HCT116 (cell line): ENCODE measurements at regions not wholly inside any gene's neighbourhood (a gene's known extent, or its start where the extent isn't known, plus 50 kb on each side); places are given as distances from the start of the nearest gene placed in this dataset.

Experiments used
- ATAC-seq: fragments of 200-7000 bp; cut with Tn5 transposase; 2 replicates; pipeline ENCODE4 v1.9.1; 2020; ENCODE audit warnings: mild to moderate bottlenecking, moderate library complexity
- BruUV-seq: library from RNA; stranded (reverse); fragments of 400-500 nt; replicated peaks from 2 replicates; lab custom pipeline; 2021; lab: Mats Ljungman, UMichigan
- CTCF ChIA-PET: fragments of 300-600 bp; sonication (Branson Sonifier 250); formaldehyde crosslinking; loops from one replicate; lab custom pipeline; 2021; ENCODE audit warnings: antibody characterized with exemption; lab: Charles Lee
- POLR2A ChIA-PET: fragments of 300-600, 350-600 bp; sonication (Branson Sonifier 250); formaldehyde crosslinking; loops from one replicate; lab custom pipeline; 2021; ENCODE audit warnings: antibody characterized with exemption; lab: Charles Lee
- RAD21 ChIA-PET, 2 experiments: fragments of 300-600 bp; sonication (Branson Sonifier 250); formaldehyde crosslinking; loops; one replicate each; lab custom pipeline; 2023; ENCODE audit warnings: low total read pairs in 2 of 2; ENCODE audit not compliant: uncharacterized antibody in 2 of 2, unreplicated experiment in 2 of 2, low non-redundant PET in 1 of 2; lab: Charles Lee
- DNase-seq: peaks from one replicate; pipeline ENCODE4 v3.0.0-alpha.2; 2010; ENCODE audit warnings: low read depth, low spot score
- H2AFZ ChIP-seq: fragments of 200-600 bp; shearing (Covaris generic), sonication (generic); 2 replicates; pipeline ENCODE4 v1.6.1; 2017; ENCODE audit warnings: low read depth, mixed run types, mixed read lengths, antibody characterized with exemption, low read length; ENCODE audit not compliant: poor library complexity, severe bottlenecking
- H3K27ac ChIP-seq: 2 replicates; pipeline ENCODE4 v1.5.1; 2012; ENCODE audit warnings: low read depth, low read length
- H3K27me3 ChIP-seq: fragments of 200-600 bp; sonication (generic); 2 replicates; pipeline ENCODE4 v1.6.1; 2016; ENCODE audit warnings: mixed run types, low read length, mixed read lengths; ENCODE audit not compliant: insufficient read depth
- H3K36me3 ChIP-seq, 2 experiments: fragments of 200-500 bp in 1 of 2; fragments of 200-600 bp in 1 of 2; sonication (Bioruptor generic) in 1 of 2; sonication (generic) in 1 of 2; 2 replicates each; pipeline versions ENCODE4 v1.5.1 to v1.6.1; 2014 to 2016; ENCODE audit warnings: low read length in 2 of 2, inconsistent platforms in 1 of 2, mixed read lengths in 1 of 2, mixed run types in 1 of 2; ENCODE audit not compliant: insufficient read depth in 2 of 2, control insufficient read depth in 1 of 2
- H3K4me1 ChIP-seq, 2 experiments: fragments of 200-600 bp in 1 of 2; sonication (generic) in 1 of 2; 2 replicates each; pipeline versions ENCODE4 v1.5.1 to v1.6.1; 2012 to 2017; ENCODE audit warnings: low read length in 2 of 2, inconsistent platforms in 1 of 2, mild to moderate bottlenecking in 1 of 2, mixed read lengths in 1 of 2, mixed run types in 1 of 2, moderate library complexity in 1 of 2; ENCODE audit not compliant: insufficient read depth in 2 of 2, control insufficient read depth in 1 of 2
- H3K4me2 ChIP-seq: fragments of 200-600 bp; sonication (generic); 2 replicates; pipeline ENCODE4 v1.6.1; 2017; ENCODE audit warnings: mixed run types, low read length, mixed read lengths
- H3K4me3 ChIP-seq, 2 experiments: fragments of 200-600 bp in 1 of 2; sonication (generic) in 1 of 2; replicated peaks in 1 of 2; 2 replicates each; pipeline ENCODE4 v1.5.1; 2011 to 2016; ENCODE audit warnings: low read length in 2 of 2, control low read depth in 1 of 2, low read depth in 1 of 2, mild to moderate bottlenecking in 1 of 2, mixed read lengths in 1 of 2, mixed run types in 1 of 2
- H3K79me2 ChIP-seq: fragments of 200-600 bp; sonication (generic); 2 replicates; pipeline ENCODE4 v1.6.1; 2017; ENCODE audit warnings: mild to moderate bottlenecking, mixed run types, low read length, moderate library complexity, mixed read lengths; ENCODE audit not compliant: insufficient read depth
- H3K9ac ChIP-seq: fragments of 200-600 bp; sonication (generic); 2 replicates; pipeline ENCODE4 v1.6.1; 2016; ENCODE audit warnings: low read length, mixed read lengths
- H3K9me2 ChIP-seq: fragments of 200-600 bp; sonication (generic), shearing (Covaris generic); 2 replicates; pipeline ENCODE4 v1.6.1; 2017; ENCODE audit warnings: mixed run types, mild to moderate bottlenecking, moderate library complexity; ENCODE audit not compliant: insufficient read depth
- H3K9me3 ChIP-seq, 2 experiments: fragments of 200-500 bp in 1 of 2; fragments of 200-600 bp in 1 of 2; sonication (Bioruptor generic) in 1 of 2; sonication (generic) in 1 of 2; 2 replicates each; pipeline ENCODE4 v1.6.1; 2014 to 2017; ENCODE audit warnings: low read length in 2 of 2, mixed read lengths in 2 of 2, inconsistent platforms in 1 of 2, low read depth in 1 of 2, mild to moderate bottlenecking in 1 of 2, mixed run types in 1 of 2, moderate library complexity in 1 of 2; ENCODE audit not compliant: control insufficient read depth in 1 of 2, insufficient read depth in 1 of 2
- H4K20me1 ChIP-seq: fragments of 200-600 bp; sonication (generic), shearing (Covaris generic); 2 replicates; pipeline ENCODE4 v1.6.1; 2017; ENCODE audit warnings: mixed run types, mild to moderate bottlenecking, moderate library complexity; ENCODE audit not compliant: insufficient read depth
- CEBPB ChIP-seq: IDR thresholded peaks from 2 replicates; pipeline ENCODE4 v1.6.1; 2012; ENCODE audit warnings: low read depth
- EGR1 ChIP-seq: IDR thresholded peaks from 2 replicates; pipeline ENCODE4 v1.6.1; 2012; ENCODE audit warnings: low read depth
- ELF1 ChIP-seq: IDR thresholded peaks from 2 replicates; pipeline ENCODE4 v1.6.1; 2012; ENCODE audit warnings: low read depth, borderline replicate concordance
- EZH2 ChIP-seq: fragments of 200-600 bp; sonication (generic); IDR thresholded peaks from 2 replicates; pipeline ENCODE4 v1.6.1; 2017; ENCODE audit warnings: antibody characterized with exemption, mixed run types
- EZH2phosphoT487 ChIP-seq: fragments of 200-600 bp; IDR thresholded peaks from 2 replicates; pipeline ENCODE4 v1.6.1; 2018; ENCODE audit warnings: antibody characterized with exemption, borderline replicate concordance
- FOSL1 ChIP-seq: IDR thresholded peaks from 2 replicates; pipeline ENCODE4 v1.6.1; 2012; ENCODE audit warnings: low read depth
- JUND ChIP-seq: IDR thresholded peaks from 2 replicates; pipeline ENCODE4 v1.6.1; 2012
- MAX ChIP-seq: IDR thresholded peaks from 2 replicates; pipeline ENCODE4 v1.6.1; 2012
- POLR2AphosphoS5 ChIP-seq: IDR thresholded peaks from 2 replicates; pipeline ENCODE4 v1.6.1; 2011; ENCODE audit warnings: mild to moderate bottlenecking, low read depth, low read length, moderate library complexity
- RAD21 ChIP-seq: IDR thresholded peaks from 2 replicates; pipeline ENCODE4 v1.6.1; 2012; ENCODE audit warnings: low read depth, mild to moderate bottlenecking
- REST ChIP-seq: IDR thresholded peaks from 2 replicates; pipeline ENCODE4 v1.6.1; 2012; ENCODE audit warnings: low read depth
- SIN3A ChIP-seq: IDR thresholded peaks from 2 replicates; pipeline ENCODE4 v1.6.1; 2012; ENCODE audit warnings: low read depth
- SP1 ChIP-seq: IDR thresholded peaks from 2 replicates; pipeline ENCODE4 v1.6.1; 2012; ENCODE audit warnings: low read depth
- SRF ChIP-seq: IDR thresholded peaks from 2 replicates; pipeline ENCODE4 v1.6.1; 2012; ENCODE audit warnings: low read depth
- TCF7L2 ChIP-seq: IDR thresholded peaks from 2 replicates; pipeline ENCODE4 v1.7.0; 2011; ENCODE audit warnings: borderline replicate concordance, inconsistent platforms; ENCODE audit not compliant: insufficient read depth, insufficient read length; ENCODE audit errors: extremely low read depth
- ZBTB33 ChIP-seq: IDR thresholded peaks from 2 replicates; pipeline ENCODE4 v1.6.1; 2011; ENCODE audit warnings: mild to moderate bottlenecking, low read length, moderate library complexity; ENCODE audit not compliant: insufficient replicate concordance; ENCODE audit errors: extremely low read depth
- intact Hi-C: fragments of 100-400 bp; cut with micrococcal nuclease; formaldehyde crosslinking; loops from 2 replicates; pipeline ENCODE4 v1.10.0; 2022

- no peak overlapping the region for H3K9ac ChIP-seq
Observed at GRCh38 chrX:82813671-82814078, 694.4 kb upstream of the POU3F4 start.

More at GRCh38 chrX:82813671-82814078, 694.4 kb upstream of the POU3F4 start:
- ChIA-PET CTCF (no interaction called here), RAD21 (no interaction called here), POLR2A (no interaction called here)
- DNase-seq (peak; percentile 80), ATAC-seq (peak; percentile 88)
- no peak overlapping the region for H2AFZ ChIP-seq
- peaks cover 2 to 26% of the 10 kb centered on the region in 2 experiments; a peak in 3 of 4 replicates for H3K4me1 ChIP-seq
- no peaks in the 10 kb centered on the region for H4K20me1 ChIP-seq
- H3K79me2 ChIP-seq: no peaks in the 10 kb centered on the region
- intact Hi-C loops: no loop called here
- no peaks in the 10 kb centered on the region for H3K9me2 ChIP-seq
- TF ChIP-seq SP1 (peak; percentile 73), EZH2 (no peak), JUND (peak; percentile 84), EZH2phosphoT487 (no peak), ZBTB33 (no peak), SRF (peak; percentile 53), RAD21 (peak; percentile 15; the same call in 1 of the 2 replicates), FOSL1 (peak; percentile 86), SIN3A (peak; percentile 52), CEBPB (peak; percentile 80), TCF7L2 (peak; percentile 37), REST (no peak), MAX (peak; percentile 20; the same call in 1 of the 2 replicates), POLR2AphosphoS5 (no peak; the same call in 1 of the 2 replicates), ELF1 (no peak), EGR1 (no peak)
- H3K4me2 ChIP-seq: peak overlapping the region; percentile 51
- H3K9me3 ChIP-seq: no peaks in the 10 kb centered on the region
- no peak overlapping the region for H3K4me3 ChIP-seq
- no peaks in the 10 kb centered on the region for H3K27me3 ChIP-seq
- no TSS peak for BruUV-seq
- H3K27ac ChIP-seq: no peak overlapping the region
- no peaks in the 10 kb centered on the region for H3K36me3 ChIP-seq
